Activated T-helper 2 cell treated with anti-CD3 and anti-CD28 coated beads, Interferon-gamma antibody, Interleukin-2, Interleukin-4, amounts not matched to agents 10 μg/mL and 5 μg/mL and 100 μg/mL, durations not matched to agents 14 hours and 24 hours and 36 hours (primary cell): ENCODE measurements at regions not wholly inside any gene's neighbourhood (a gene's known extent, or its start where the extent isn't known, plus 50 kb on each side); places are given as distances from the start of the nearest gene placed in this dataset.

Experiments used
- DNase-seq: peaks from one replicate; pipeline ENCODE4 v3.0.0; 2021; ENCODE audit warnings: low spot score
- H3K27ac Mint-ChIP-seq: one replicate; pipeline ENCODE4 v1.8.0; 2021; ENCODE audit warnings: mixed read lengths
- H3K27me3 Mint-ChIP-seq: one replicate; pipeline ENCODE4 v1.8.0; 2021; ENCODE audit warnings: low read depth, mixed read lengths
- H3K36me3 Mint-ChIP-seq: one replicate; pipeline ENCODE4 v1.8.0; 2021; ENCODE audit warnings: low read depth, mixed read lengths
- H3K4me1 Mint-ChIP-seq: one replicate; pipeline ENCODE4 v1.8.0; 2021; ENCODE audit warnings: low read depth, mixed read lengths
- H3K4me3 Mint-ChIP-seq: one replicate; pipeline ENCODE4 v1.8.0; 2021; ENCODE audit warnings: low read depth, mild to moderate bottlenecking, moderate library complexity, mixed read lengths
- H3K9me3 Mint-ChIP-seq: one replicate; pipeline ENCODE4 v1.8.0; 2021; ENCODE audit warnings: mixed read lengths
- intact Hi-C: fragments of 100-400 bp; cut with micrococcal nuclease; formaldehyde crosslinking; loops from one replicate; pipeline ENCODE4 v1.15.1; 2023

- intact Hi-C loops: no loop called here
- Mint-ChIP-seq H3K4me3 (no peak overlapping the region), H3K4me1 (no peaks in the 10 kb centered on the region), H3K27ac (no peak overlapping the region), H3K36me3 (no peaks in the 10 kb centered on the region), H3K9me3 (no peaks in the 10 kb centered on the region), H3K27me3 (no peaks in the 10 kb centered on the region)
- no peak for DNase-seq
Measured at GRCh38 chr5:173835131-173835530, 53.0 kb upstream of the CPEB4 start.

GRCh38 chr5:173835661-173836060 lies 52.5 kb upstream of the CPEB4 start:
- no peak overlapping the region for H3K27ac Mint-ChIP-seq
- H3K4me3 Mint-ChIP-seq: no peak overlapping the region
- H3K9me3 Mint-ChIP-seq: no peaks in the 10 kb centered on the region
- intact Hi-C loops: no loop called here
- no peaks in the 10 kb centered on the region for H3K36me3 Mint-ChIP-seq
- no peak for DNase-seq
- no peaks in the 10 kb centered on the region for H3K27me3 Mint-ChIP-seq
- H3K4me1 Mint-ChIP-seq: no peaks in the 10 kb centered on the region

- no peak for DNase-seq
- H3K4me1 Mint-ChIP-seq: no peaks in the 10 kb centered on the region
- no peak overlapping the region for H3K27ac Mint-ChIP-seq
- H3K4me3 Mint-ChIP-seq: no peak overlapping the region
- intact Hi-C loops: no loop called here
- no peaks in the 10 kb centered on the region for H3K9me3 Mint-ChIP-seq
- no peaks in the 10 kb centered on the region for H3K36me3 Mint-ChIP-seq
- no peaks in the 10 kb centered on the region for H3K27me3 Mint-ChIP-seq
Measured at GRCh38 chr5:173837654-173838053, 50.5 kb upstream of the CPEB4 start.
